ENCODE measurements at regions not wholly inside any gene's neighbourhood (a gene's known extent, or its start where the extent isn't known, plus 50 kb on each side); places are given as distances from the start of the nearest gene placed in this dataset.
"Not testable (repeated sequence)": the region's sequence is repeated elsewhere in the genome, so short reads cannot be mapped to it uniquely, and the experiment has no call there.

DNA sequence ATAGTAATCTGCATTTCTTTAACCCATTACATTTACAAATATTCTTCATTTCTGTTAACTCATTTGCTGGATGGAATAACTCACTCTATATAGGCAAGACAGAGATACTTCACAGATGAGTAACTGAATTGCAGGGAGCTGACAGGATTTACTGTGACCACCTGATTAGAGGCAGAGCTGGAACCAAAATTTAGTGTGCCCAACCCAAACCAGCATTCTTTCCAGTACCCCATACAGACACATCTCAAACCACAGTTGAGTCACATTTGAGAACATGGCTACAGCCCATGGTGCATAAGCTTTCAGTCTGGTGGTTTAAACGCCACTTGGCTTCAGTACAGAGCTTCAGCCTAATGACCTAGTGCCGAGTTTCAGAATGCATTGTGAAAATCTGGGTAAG lies 138.4 kb upstream of the TENT5A start:
- no peak for TF ChIP-seq POLR2A (IDR thresholded peaks at IDR 0.05)
- TF ChIP-seq POLR2AphosphoS5 (IDR thresholded peaks at IDR 0.05): no peak
- TF ChIP-seq CTCF (IDR thresholded peaks at IDR 0.05): no peak
- no peak for TF ChIP-seq EP300 (IDR thresholded peaks at IDR 0.05)
- ATAC-seq (ENCODE audit: low FRiP score in 2 of 2): no peak
- 79 to 86% methylated on average over 2 of the region's 2 CpGs for WGBS, 2 donors
- Histone ChIP-seq H3K36me3 (no peaks in the 10 kb centered on the region), H3K4me1 (peaks cover 0 to 5% (median 0%) of the 10 kb centered on the region in 4 donors), H3K27me3 (no peaks in the 10 kb centered on the region), H3K4me3 (no peak overlapping the region), H3K27ac (no peak overlapping the region), H3K9me3 (no peaks in the 10 kb centered on the region)
- no peak for DNase-seq

- WGBS, 2 donors: 71 to 82% methylated on average over 6 of the region's 6 CpGs
- no peaks in the 10 kb centered on the region for H3K36me3 ChIP-seq
Measured at GRCh38 chr6:81889377-81890053, 137.0 kb upstream of the TENT5A start.

DNA sequence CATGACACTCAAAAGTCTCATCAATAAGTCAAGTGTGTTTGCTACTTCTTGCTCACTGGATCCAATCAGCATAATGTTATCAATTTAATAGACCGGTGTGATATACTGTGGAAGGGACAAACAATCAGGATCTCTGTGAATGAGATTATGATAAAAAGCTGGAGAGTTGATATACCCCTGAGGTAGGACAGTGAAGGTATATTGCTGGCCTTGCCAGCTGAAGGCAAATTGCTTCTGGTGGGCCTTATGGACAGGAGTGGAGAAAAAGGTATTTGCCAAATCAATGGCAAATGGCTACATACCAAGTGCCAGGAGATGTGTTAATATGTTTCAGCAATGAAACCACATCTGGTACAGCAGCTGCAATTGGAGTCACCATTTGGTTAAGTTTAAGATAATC lies 134.4 kb upstream of the TENT5A start:
- not testable (repeated sequence) for H3K4me1 ChIP-seq; ATAC-seq (ENCODE audit: low FRiP score in 2 of 2); H3K4me3 ChIP-seq; H3K27me3 ChIP-seq; H3K9me3 ChIP-seq; H3K36me3 ChIP-seq; H3K27ac ChIP-seq; DNase-seq
- 100% methylated on average over 1 of the region's 1 CpG for WGBS, 2 donors

More at GRCh38 chr6:81889377-81890053, 137.0 kb upstream of the TENT5A start:
- H3K4me1 ChIP-seq: no peaks in the 10 kb centered on the region
- TF ChIP-seq POLR2A (IDR thresholded peaks at IDR 0.05): no peak
- no peak for TF ChIP-seq CTCF (IDR thresholded peaks at IDR 0.05)
- no peak for TF ChIP-seq EP300 (IDR thresholded peaks at IDR 0.05)
- no peak for TF ChIP-seq POLR2AphosphoS5 (IDR thresholded peaks at IDR 0.05)
- ATAC-seq (ENCODE audit: low FRiP score in 2 of 2) (no peak), DNase-seq (no peak)
- no peak overlapping the region for H3K4me3 ChIP-seq
- no peak overlapping the region for H3K27ac ChIP-seq
- H3K9me3 ChIP-seq: no peaks in the 10 kb centered on the region
- H3K27me3 ChIP-seq: no peaks in the 10 kb centered on the region

DNA sequence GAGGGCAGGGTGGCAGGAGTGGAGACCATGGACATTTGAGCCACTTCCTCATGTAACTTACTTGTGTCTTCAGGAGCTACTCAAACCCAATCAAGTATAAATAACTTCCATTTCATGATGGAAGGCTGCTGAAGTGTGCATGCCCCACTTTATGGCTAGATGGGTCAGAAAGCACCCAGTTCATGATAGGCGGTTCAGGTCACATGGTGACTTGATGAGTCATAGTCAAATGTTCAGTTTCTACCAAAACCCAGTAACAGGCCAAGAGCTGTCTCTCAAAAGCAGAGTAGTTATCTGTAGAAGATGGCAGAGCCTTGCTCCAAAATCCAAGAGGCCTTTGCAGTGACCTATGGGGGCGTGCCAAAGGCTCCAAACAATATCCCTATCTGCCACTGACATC lies 133.7 kb upstream of the TENT5A start:
- 71 to 93% methylated on average over 1 to 2 of the region's 2 CpGs for WGBS, 2 donors
- H3K9me3 ChIP-seq: no peaks in the 10 kb centered on the region
- H3K36me3 ChIP-seq: no peaks in the 10 kb centered on the region
- TF ChIP-seq POLR2A (IDR thresholded peaks at IDR 0.05): no peak
- no peak for TF ChIP-seq POLR2AphosphoS5 (IDR thresholded peaks at IDR 0.05)
- no peak for TF ChIP-seq EP300 (IDR thresholded peaks at IDR 0.05)
- no peak for TF ChIP-seq CTCF (IDR thresholded peaks at IDR 0.05)
- H3K4me3 ChIP-seq: no peak overlapping the region
- ATAC-seq (ENCODE audit: low FRiP score in 2 of 2) (no peak), DNase-seq (no peak)
- H3K27me3 ChIP-seq: no peaks in the 10 kb centered on the region
- H3K4me1 ChIP-seq: no peaks in the 10 kb centered on the region
- no peak overlapping the region for H3K27ac ChIP-seq

DNA sequence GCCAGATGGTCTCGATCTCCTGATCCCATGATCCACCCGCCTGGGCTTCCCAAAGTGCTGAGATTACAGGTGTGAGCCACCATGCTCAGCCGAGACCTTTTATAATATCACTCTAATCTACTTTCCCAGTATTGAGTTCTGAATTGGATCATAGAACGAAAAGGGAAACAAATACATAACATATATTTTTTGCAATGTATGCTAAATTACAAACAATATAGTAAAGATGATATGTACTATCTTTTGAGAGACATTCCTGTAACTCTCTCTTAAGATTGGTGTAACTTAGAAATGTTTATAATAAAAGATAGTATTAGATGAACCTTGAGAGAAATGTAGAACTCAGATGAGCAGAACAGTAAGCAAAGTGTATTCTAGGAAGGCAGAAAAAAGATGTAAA lies 129.2 kb upstream of the TENT5A start:
- 92 to 93% methylated on average over 4 of the region's 4 CpGs for WGBS, 2 donors
- no peak for ATAC-seq (ENCODE audit: low FRiP score in 2 of 2)
- no peak for DNase-seq
- Histone ChIP-seq H3K9me3 (no peaks in the 10 kb centered on the region), H3K27ac (no peak overlapping the region), H3K36me3 (no peaks in the 10 kb centered on the region), H3K4me1 (no peaks in the 10 kb centered on the region), H3K4me3 (no peak overlapping the region), H3K27me3 (no peaks in the 10 kb centered on the region)
- TF ChIP-seq POLR2AphosphoS5 (IDR thresholded peaks at IDR 0.05): no peak
- TF ChIP-seq CTCF (IDR thresholded peaks at IDR 0.05): no peak
- TF ChIP-seq EP300 (IDR thresholded peaks at IDR 0.05): no peak
- no peak for TF ChIP-seq POLR2A (IDR thresholded peaks at IDR 0.05)

Measured in upper lobe of left lung (tissue), 6 donors.